ENCODE measurements at regions not wholly inside any gene's neighbourhood (a gene's known extent, or its start where the extent isn't known, plus 50 kb on each side); places are given as distances from the start of the nearest gene placed in this dataset.
A peak's percentile ranks its signal among the peaks of the same experiment; 100 is the strongest.

DNA sequence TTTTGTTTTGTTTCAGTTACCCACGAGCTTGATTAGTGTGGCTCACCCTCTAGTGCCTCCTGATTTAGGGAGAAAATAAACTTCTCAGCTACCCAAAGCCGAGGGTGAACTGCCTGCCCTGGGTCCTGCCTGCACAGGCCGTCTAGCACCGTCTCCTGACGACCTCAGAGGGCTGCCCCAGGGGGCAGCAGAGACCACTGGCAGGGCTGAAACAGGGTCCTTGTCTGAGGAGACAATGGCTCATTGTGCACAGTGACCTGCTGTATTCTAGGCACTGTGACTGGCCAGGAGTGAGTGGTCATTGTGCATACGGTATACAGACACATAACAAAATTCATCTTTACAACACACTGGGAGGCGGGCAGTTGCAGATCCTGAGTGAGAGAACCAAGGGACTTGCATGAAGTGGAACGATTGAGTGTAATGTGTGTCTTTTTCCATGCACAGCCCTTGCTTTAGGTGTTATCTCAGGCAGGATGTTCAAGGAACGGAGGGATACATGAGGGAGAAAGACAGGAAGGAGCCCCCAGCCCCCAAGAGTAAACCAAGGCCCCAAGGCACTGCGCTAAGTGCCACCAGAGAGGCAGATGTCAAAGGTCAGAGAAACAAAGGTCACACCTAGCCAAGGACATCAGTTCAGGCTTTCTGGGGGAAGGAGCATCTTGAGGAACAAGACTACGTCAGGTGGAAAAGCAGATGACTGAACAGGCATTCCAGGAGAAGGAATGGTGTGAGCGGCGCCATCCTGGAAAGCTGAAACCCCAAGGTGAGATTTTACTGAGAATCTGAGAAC is 421.3 kb downstream of the LPIN1 start:
- no peak for DNase-seq (ENCODE audit: low read depth, low spot score)

DNA sequence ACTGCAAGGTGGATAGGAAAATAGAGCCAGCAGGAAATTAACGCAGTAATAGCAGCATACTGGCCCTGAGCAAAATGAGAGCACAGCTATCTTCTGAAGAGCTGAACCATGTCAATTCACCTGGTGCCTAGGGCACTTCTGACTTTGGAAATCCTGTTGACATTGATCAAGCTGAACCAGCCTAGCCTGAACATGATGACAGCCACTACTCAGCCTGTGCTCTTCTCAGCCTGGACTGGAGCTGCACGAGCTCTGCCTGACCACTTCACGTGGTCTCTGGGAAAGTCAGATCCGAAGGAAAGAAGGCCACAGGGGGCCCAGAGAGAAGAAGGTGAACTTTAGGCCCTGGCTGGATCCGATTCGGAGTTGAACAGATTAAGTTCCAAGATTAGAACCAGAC is 421.9 kb downstream of the LPIN1 start:
- DNase-seq (ENCODE audit: low read depth, low spot score): no peak

DNA sequence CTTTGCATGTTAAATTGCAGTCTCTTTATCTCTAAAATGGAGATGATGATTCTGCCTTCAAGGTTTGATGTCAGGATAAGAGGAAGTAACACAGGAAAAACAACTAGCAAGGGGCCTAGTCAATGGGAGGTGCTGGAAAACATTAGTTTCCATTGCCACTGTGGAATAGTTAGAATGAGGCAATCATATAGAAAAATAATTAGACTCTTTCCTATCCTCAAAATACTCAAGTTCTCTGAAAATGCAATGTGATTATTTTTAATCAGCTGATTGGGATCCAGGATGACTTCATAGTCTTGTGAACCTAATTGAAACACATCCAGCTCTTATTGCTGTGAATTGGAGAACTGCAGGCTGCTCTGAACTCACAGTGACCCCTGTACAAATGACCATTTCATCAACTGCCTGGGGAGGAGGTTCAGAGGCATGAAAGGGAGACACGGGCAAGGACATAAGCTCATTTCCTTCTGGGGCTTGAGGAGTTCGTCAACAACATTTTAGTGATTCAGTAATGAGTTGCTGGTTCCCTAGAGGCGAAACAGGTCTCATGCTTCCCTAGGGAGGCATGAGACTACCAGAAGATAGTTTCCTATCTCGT is 422.5 kb downstream of the LPIN1 start:
- peak; percentile 86 for DNase-seq (ENCODE audit: low read depth, low spot score)

DNA sequence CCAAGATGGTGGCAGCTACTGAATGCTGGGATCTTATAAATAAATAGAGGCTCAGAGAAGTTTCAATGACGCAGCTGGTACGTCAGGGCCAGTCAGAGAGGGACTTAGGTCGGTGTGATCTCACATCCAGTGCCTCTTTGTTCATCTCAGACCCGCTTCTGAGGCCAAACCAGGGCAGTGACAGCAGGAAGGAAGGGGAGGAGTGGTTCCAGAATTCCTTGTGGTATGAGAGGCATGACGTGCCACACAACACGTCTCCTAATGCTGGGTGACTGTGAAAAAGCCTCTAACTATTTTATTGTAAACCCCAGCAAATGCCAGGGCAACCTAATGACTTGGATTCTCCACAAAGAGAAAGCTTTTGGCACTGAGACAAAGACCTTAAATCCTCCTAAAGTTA is 423.3 kb downstream of the LPIN1 start:
- peak; percentile 94 for DNase-seq (ENCODE audit: low read depth, low spot score)

DNA sequence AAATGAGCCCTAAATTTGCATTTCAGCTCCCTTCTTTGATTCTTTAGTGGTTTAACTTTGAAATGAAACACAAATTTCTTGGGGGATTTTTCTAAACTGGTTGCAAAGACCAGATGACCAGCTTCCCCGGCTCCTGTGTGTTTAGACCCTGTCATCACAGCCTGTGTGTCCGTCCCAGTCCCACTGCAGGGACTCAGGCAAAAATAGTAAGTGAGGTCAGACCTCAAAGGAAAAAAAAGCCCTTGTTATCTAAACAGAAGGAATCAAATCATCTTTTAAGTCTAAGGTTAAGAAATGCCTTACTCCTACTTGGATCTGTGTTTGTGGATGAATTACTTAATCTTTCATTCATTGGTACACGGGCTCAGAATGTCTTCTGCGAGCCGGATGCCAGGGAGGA is 423.7 kb downstream of the LPIN1 start:
- DNase-seq (ENCODE audit: low read depth, low spot score): no peak

DNA sequence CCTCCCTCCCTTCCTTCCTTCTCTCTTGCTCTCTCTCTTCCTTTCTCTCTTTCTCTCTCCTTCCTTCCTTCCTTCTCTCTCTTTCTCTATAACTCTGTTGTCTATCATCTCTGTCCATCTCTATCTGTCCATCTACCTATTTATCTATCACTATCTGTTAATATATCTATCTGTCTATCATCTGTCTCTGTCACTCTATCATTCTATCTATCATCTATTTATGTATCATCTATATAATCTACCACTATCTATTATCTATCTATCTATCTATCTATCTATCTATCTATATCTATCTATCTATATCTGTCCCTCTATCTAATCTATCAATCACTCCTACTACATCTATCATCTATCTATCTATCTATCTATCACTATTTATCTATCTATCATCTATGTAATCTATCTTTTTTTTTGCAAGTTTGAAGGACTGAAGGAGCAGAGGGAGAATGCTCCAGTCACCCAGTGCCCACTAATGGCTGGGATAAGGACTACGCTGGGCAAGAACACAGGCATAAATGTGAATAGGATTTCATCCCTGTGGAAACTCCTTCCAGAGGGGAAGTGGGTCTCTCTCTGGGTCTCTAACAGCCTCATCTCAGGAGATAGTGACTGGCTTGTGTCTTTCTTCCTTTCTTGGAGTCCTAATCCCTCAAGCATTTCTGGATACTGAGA is 427.0 kb downstream of the LPIN1 start:
- DNase-seq (ENCODE audit: low read depth, low spot score): peak; percentile 24

DNA sequence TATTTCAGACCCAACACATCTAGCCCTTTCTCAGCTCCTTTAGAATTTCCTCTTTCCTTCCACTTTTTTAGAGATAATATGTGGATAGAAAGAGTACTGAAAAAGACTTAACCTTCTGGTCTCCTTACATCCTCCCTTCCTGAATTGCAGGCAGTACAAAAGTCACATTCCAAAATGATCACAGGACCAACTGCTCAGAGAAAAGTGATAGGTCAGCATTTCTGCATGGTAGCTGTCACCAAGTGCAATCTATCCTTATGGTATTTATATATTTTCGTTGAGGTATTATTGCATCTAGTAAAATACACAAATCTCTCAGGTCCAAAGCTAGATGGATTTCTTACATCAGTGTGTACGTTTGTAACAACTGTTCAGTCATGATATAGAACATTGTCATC is 427.5 kb downstream of the LPIN1 start:
- no peak for DNase-seq (ENCODE audit: low read depth, low spot score)

DNA sequence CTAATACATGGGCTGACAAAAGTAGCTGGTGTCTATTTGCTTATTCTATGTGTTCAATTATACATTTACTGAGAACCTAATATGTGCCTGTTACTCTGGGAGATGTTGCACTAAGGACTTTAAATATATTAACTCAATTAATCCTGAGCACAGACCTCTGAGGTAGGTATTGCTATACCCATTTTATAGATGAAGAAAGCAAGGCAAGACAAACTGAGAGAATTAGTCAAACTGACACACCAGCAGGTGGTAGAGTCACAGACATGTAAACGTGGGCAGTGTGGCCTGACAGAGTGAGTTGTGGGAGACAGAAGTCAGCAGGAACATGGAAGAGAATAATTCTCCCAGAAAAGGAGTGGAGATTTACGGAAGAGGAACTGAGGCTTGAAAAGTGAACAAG is 428.9 kb downstream of the LPIN1 start:
- no peak for DNase-seq (ENCODE audit: low read depth, low spot score)

DNA sequence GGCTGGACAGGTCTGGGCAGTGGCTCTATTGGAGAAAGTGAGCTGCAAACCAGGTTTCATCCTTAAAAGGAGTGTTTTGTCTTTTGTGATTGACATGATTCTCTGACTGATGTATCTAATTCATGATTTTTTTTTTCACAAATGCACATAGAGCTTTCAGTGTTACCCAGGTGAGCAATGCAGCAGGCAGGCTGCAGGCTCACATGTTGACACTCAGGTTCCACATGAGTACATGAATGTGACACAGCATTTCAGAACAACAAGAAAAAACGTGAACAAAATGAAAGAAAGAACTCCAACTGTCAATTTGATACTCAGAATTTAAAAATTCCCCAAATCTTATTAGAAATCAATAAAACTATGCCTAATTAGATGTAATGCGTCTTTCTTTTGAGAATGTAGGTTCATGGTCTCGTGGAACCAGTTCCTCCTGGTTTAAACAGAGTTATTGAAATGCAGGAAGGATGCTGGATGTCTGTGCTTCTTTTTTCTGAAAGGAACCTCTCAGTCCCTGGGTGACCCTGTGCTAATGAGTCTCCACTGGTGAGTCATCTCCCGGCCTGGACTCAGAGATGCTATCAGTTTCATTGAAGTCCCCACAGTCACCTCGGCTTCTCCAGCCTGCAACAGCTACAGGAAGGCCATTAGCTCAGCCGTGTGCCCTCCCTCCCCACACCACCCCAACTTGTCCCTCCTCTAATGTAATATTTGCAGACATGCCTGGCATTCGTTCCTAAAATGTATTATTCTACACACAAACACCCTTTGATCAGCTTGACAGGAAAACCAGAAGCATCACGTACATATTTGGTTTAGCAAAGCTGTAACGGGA is 430.4 kb downstream of the LPIN1 start:
- peak; percentile 77 for DNase-seq (ENCODE audit: low read depth, low spot score)

DNA sequence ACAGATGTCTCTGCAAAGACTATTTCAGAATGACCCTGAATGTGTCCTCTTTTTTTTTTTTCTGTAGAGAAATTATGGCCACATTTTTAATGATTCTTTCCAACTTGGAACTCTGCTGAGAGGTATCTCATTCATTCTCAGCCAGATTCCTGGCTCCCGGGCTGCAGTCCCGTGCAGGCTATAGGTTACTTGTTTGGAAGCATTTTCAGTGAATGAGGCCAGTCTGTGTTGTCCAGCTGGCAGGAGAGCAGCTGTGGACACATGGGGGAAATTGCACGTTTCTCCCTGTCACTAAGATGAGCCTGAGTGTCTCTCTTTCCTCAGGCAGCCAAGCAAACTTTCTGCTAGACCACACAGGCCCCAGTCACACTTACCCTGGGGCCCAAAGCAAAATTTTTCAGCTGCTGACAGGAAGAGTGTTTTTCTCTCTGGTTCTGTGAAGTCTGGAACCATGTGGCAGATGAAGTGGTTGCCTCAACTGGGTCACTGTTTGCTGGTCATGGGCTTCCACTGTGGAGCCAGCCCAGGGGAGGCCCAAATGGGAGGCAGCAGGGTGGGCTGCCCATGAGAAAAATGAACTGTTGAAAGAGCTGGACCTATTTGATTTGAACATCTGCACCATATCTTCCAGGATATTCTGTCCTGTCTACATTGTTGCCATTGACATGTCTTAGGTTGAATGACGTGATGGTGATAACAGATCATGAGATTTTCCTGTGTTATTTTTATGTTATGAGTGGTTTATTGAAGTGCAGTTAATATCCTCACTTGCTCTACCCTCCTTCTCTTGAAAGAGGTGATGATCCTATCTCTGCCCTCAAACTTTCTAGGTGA is 431.2 kb downstream of the LPIN1 start:
- peak; percentile 33 for DNase-seq (ENCODE audit: low read depth, low spot score)

DNA sequence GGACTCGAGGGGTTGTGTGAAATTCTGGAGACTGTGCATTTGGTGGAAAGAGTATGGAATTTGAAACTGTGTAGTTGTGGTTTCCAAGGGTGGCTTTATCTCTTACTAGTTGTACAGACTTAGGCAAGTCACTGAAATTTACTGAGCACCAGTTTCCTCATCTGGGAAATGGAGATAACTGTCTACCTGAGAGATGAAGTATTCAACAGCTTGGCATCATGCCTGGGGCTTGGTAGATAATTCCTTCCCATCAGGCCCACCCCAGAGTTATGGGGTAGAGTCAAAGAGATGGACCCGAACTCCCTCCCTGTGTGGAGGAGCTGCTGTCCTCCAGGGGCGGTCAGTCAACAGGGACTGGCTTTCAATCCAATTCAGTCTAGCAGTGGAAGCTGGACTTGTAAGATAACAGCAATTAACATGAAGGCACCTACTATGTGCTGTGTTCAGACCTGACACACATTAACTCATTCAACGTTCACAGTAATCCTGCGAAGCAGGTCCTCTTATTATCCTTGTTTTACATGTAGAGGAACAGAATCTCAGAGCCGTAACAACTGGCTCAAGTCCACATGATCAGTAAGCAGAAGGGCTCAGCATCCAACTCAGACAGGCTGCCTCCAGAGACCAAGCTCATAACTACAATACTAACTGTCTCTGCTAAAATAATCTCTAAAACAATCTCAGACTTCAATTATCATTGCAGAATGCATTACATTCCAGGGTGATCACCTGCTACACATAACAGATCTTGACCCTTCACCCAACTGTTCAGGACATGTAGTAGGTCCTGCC is 432.1 kb downstream of the LPIN1 start:
- DNase-seq (ENCODE audit: low read depth, low spot score): no peak

DNA sequence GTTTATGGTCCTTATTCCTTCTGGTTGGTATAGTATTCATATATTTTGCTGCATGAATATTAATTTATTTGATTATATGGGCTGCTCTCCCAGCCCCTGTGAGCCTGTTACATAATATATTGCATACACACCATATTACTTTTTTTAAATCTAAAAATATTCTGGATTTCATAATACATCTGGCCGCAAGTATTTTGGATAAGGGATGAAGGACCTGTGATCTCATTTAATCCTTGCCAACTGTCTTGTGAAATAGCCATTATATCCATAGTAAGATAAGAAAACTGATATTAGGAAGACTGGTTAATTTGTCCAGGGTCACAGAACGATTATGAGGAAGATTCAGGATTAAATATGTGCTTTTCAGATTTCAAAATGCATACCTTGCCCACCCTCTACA is 433.6 kb downstream of the LPIN1 start:
- no peak for DNase-seq (ENCODE audit: low read depth, low spot score)

DNA sequence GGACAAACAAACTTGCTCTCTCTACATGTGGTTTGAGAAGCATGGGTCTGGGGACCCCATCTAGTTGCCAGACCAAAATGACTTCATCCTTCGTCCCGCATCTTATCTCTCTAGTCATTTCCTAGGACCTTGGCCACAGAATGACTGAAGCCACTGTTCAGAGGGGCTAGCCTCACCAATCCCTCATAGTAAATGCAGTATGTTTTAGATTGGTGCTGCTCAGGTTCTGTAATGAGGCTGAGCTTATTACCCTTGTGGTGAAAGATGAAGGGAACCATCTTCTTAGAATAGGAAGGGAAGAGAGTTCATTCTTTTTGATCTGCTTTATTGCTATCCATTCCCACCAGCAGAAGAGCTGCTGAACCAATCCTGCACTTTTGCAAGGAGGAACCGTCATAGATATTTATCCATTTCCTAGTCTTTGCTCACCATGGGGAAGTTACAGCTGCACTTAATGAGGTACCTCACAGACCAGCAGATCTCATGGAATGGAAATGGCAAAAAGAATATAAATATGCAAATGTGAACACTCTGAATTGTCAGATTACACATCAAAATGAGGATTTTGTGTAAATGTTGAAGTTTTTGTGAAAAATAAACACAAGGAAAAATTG is 436.7 kb downstream of the LPIN1 start:
- no peak for DNase-seq (ENCODE audit: low read depth, low spot score)

DNA sequence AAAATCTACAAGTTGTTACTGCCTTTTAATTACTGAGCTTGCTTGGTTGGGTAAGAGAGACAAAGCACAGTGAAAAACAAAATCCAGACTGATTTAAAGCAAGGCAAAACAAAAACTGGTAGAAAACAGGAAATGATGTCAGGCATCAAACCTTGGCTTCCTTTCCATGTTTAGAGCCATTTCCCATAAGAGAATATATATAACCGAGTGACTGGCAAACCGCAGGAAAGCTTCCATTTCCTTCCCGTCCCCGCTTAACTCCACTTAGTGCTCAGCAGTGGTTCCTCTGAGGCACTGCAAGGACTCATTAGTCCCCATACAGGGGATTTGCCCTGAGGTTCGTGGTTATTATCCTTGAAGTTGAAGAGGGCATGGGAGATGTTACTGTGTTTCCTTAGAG is 446.3 kb downstream of the LPIN1 start:
- DNase-seq (ENCODE audit: low read depth, low spot score): no peak

DNA sequence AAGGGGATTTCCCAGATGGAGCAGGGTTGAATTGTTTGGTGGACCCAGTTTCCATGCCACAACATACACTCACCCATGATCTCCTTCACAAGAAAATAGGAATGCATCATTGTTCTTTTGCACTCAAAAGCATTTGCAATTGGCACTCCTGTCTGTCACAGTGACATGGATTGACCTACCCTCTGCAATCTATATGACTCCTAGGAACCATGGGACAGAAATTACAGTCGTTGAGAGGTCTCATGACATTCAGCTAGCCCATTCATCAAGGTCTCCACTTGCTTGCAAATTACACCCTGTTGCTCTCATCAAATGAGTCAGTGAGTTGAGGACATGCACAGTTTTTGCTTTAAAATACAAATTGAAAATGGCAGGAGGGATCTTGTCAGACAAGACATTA is 448.5 kb downstream of the LPIN1 start:
- DNase-seq (ENCODE audit: low read depth, low spot score): no peak

DNA sequence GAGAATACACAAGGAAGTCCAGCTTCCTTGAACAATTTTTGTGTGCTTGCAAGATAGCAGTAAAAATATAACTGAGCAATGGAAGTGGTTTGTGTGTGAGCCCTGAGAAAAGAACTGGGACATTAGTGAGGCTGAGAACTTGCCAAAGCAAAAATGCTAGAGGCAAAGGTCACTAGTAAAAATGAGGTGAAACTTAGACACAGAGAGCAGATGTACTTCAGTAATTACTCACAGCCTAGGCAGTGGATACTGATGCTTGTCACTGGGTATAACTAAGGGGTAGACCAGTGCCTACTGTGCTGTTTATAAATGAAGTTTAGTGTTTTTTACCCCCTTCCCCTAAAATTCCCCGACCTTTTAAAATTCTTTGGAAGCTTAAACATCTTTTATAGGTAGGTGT is 450.1 kb downstream of the LPIN1 start:
- no peak for DNase-seq (ENCODE audit: low read depth, low spot score)

DNA sequence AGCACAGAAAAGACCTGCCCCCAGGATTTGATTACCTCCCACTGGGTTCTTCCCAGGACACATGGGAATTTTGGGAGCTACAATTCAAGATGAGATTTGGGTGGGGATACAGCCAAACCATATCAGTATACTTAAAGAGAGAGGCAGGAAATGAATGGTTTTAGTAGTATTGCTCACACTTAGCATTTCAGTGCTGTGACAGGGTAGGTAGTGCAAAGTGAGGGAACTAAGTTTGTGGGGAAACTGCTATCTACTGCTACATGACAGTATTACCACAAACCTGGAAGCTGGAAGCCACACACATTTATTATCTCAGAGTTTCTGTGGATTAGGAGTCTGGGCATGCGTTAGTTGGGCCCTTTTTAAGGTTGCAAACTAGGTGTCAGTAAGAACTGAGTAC is 450.7 kb downstream of the LPIN1 start:
- no peak for DNase-seq (ENCODE audit: low read depth, low spot score)

DNA sequence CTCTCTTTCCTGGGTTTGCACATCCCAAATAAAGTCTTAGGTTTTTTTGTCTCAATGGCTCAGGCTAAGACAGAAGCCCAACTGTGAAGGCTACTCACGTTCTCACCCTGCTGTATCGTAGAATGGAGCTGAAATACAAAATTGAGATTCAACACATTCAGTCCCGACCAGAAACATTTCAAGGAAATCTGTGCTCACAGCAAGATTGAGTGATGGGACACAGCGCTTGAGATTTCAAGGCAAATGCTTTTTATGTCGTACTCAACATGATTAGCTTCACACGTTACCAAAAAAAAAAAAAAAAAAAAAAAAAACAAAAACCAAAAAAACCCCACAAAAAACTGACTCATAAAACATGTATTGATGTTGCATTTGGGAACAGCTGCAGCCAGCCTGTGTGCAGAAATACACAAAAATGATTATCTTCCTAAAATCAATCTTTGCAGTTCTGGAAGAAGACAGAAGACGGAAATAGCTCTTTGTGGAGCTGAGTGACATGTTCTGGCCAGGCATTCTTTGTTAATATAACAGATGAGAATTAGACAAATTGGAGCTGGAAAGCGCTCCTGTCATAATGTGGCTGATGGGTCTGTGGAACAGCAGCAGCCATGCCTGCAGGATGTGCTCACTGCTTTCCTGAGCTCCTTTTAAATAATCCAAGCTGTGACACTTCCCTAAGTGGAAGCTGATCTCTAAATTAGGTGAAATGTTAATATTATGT is 453.2 kb downstream of the LPIN1 start:
- DNase-seq (ENCODE audit: low read depth, low spot score): no peak

DNA sequence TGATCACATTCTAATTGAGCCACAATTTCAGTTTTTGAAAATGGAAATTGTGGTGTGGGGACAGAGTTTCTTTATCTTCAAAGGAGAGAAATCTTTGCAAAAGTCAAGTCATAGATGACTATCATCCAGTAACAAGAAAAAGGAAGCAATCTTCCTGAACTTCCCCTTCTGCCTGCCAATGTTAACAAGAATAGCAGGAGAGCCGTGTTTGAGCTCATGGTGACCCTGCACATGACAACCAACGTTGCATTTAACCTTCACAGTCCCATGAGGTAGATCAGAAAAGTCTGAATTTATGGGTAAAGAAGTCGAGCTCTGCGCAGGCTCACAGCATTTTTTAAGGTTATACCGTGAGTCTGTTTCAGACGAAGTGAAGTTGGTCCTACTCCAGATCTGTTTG is 454.9 kb downstream of the LPIN1 start:
- no peak for DNase-seq (ENCODE audit: low read depth, low spot score)

Measured in astrocyte of the hippocampus (primary cell).